Fibroblast of skin of right biceps (primary cell): ENCODE measurements at regions not wholly inside any gene's neighbourhood (a gene's known extent, or its start where the extent isn't known, plus 50 kb on each side); places are given as distances from the start of the nearest gene placed in this dataset.
"Not testable (repeated sequence)": the region's sequence is repeated elsewhere in the genome, so short reads cannot be mapped to it uniquely, and the experiment has no call there.

Experiments
- DNase-seq: peaks from one replicate; pipeline ENCODE4 v3.0.0-alpha.2; 2013

GRCh38 chr7:110522761-110523200, 568.1 kb upstream of the LRRN3 start:
- no peak for DNase-seq

- no peak for DNase-seq
These were observed 561.8 kb upstream of the LRRN3 start for GRCh38 chr7:110529175-110529574.

DNA sequence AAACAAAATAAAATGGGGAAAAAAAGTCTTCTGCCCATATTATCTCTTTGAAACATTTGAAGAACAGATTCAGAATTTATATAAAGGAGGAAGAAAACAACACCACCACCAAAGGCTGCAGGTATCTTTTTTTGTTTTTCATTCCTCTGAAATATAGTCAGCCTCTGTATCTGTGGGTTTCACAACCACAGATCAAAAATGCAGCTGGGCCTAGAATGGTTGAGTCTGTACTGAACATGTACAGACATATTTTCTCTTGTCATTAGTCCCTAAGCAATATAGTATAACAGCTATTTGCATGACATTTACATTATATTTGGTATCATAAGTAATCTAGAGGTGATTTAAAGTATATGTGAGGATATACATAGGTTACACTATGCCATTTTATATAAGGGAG, 559.7 kb upstream of the LRRN3 start:
- no peak for DNase-seq

GRCh38 chr7:110534241-110534931, 556.5 kb upstream of the LRRN3 start:
- peak; percentile 31 for DNase-seq

GRCh38 chr7:110539216-110539615, 551.7 kb upstream of the LRRN3 start:
- no peak for DNase-seq

- peak; percentile 60 for DNase-seq
These were observed 549.0 kb upstream of the LRRN3 start for GRCh38 chr7:110541962-110542361.

DNA sequence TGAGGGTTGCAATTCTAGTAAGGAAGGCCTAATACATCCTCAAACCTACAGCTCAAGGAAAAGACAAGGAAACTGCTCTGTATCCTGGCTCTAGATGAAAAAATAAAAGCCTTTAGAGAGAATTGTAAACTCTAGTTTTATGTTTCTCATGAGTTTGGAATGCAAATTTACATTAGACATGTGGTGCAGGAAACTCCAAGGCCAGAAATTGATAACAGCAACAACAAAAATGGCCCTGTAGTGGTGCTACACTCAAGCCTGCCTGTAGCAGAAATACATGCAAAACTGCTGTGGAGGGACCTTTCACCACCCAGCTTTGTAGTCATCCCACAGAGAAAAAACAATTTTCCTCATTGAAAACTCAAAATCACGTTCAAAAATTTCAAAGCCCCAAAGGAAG, 546.7 kb upstream of the LRRN3 start:
- DNase-seq: peak; percentile 39

DNA sequence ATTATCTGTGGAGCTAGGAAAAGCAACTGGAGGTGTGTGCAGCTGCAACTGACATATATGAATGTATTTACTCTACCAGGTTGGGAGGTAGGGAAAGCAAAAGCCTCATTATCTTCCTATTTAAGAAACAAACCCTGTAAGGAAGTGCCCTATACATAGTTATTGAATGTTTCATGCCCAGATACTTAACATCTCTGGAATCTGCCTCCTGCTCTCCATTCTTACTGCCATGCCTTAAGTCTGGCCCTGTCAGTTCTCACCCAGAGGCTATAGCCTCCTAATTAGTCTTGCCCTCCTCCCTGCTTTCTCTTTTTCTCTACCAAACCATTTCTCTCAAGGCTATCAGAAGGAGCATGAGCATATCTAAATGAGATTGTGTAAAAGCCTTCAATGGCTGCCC, 542.6 kb upstream of the LRRN3 start:
- no peak for DNase-seq

DNA sequence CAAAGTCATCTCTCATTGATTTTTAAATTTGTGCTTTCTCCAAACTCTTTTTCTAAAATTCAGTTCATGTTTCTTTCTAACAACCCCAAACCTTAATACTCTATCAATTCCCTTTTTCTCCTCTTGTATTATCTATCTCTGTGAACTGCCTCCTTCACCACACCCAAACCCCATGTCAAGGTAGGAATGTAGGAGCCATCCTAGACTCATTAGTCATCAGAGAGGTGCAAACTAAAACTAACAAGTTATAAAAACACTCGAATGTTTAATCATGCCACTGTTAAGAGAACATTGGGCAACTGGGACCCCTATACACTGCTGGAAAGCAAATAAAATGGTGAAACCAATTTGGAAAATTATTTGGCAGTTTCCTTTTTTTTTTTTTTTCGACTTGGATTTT, 533.8 kb upstream of the LRRN3 start:
- DNase-seq: no peak

DNA sequence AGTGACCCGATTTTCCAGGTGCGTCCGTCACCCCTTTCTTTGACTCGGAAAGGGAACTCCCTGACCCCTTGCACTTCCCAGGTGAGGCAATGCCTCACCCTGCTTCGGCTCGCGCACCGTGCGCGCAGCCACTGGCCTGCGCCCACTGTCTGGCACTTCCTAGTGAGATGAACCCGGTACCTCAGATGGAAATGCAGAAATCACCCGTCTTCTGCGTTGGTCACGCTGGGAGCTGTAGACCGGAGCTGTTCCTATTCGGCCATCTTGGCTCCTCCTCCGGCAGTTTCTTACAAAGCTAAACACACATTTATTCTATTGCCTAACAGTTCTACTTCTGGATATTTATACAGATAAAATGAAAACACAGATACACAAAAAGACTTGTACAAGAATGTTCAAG, 527.6 kb upstream of the LRRN3 start:
- not testable (repeated sequence) for DNase-seq

DNA sequence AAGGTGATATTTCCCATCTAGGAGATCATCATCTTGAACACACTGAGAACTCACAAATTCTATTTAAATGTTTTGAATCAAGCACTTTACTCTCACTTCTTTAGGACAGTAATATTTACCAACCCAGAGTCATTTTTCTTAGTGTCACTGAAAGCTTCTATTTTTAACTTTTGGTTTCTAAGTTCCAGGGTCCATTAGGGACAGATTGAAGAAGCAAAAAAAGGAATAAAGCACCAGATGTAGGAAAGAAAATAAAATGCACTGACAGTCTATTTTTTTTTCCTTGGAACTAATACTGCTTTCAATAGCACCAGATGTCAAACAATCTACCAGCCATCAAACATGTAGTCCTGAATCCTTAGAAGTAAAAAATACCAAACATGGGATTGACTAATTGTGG, 526.7 kb upstream of the LRRN3 start:
- no peak for DNase-seq

DNA sequence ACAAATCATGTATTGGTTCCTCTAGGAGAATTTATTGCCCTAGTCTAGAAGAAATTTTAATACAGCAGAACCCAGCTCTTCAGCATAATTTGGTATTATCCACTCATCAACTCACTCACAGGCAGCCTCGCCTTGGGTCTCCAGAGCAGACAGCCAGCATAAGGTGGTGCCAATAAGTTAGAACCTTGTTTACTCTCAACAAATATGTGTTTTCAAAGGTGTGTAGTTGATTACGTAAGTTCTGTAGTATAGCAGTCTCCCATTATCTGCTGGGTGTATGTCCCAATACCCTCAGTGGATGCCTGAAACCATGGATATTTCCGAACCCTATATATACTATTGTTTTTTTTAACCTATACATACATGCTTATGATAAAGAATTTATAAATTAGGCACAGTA, 522.5 kb upstream of the LRRN3 start:
- no peak for DNase-seq

- DNase-seq: no peak
These were observed 522.0 kb upstream of the LRRN3 start for GRCh38 chr7:110568932-110569331.

DNA sequence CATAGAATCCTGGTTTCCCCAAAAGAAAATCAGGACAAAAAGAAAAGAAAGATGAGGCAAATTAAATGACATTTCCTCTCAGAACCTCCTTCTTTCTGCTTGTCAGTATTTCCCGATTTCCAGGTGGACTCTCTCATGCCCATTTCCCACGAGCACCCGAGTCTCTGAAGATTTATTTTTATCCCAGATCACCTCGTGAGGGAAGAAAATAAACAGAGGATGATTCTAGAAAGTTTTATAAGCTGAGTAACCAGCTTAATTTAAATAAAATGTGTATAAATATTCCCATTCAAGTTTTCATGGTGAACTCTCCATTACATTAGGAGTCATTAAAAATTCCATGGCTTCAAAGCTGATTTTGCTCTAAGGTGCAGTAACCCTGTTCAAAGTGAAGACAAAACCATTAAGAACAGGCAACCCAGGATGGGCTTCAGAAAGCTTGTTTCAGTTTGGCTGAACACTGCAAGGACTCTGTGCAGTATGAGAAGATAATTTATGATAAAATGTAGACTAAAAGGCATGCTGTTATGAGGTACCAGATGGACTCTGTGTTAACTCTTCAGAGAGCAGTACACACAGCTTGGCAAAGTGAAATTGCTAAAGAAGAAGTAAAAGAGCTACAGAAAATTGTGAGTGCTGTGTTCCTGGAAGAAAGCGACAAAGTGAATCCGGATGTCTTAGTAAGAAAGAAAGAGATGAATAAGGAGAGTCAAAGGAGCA, 521.3 kb upstream of the LRRN3 start:
- no peak for DNase-seq

DNA sequence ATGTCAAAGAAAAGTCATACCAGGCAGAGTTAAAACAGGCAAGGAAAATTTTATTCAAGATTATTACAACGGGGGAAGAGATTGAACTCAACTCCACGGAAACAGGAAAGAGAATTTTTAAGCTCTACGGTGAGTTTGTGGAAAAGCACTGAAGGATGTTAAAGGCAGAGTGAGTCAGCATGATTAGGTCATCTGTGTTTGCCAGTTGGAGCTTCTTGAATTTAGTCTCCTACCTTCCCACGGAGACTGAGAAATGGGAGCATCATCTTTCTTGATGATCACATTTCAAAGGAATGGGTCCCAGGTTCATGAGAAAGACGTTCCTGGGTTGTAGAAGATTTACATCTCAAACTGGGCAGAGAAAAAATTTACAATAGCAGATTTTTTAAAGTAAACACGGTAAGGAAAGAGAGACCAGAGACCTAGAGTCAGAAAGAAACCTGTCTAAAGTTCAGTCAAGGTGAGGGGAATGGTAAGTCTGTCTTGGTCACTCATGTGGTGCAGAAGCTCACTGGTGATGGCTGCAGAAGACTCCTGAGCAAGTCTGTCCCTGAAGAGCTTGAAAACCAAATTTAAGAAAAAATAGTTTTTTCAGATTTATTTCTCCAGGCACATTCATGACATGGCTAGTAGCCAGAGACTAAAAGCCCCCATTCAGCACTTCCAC, 516.9 kb upstream of the LRRN3 start:
- peak; percentile 72 for DNase-seq

DNA sequence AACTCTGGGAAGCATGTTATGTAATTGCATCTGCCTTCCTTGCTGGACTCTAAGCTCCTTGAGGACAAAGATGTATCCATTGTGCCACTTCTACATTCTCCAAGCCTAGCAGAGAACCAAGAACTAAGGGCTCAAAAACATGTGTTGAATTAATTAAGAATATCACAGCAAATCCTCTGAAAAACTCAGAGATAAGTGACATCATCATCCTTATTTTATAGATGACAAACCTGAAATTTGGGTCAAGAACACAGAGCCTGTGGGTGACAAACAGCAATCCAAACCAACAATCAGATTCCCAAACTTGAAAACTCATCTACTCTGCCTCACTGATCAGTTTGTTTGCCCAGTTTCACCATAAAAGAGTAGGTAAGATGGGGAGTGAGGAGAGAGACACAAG, 503.6 kb upstream of the LRRN3 start:
- DNase-seq: no peak

DNA sequence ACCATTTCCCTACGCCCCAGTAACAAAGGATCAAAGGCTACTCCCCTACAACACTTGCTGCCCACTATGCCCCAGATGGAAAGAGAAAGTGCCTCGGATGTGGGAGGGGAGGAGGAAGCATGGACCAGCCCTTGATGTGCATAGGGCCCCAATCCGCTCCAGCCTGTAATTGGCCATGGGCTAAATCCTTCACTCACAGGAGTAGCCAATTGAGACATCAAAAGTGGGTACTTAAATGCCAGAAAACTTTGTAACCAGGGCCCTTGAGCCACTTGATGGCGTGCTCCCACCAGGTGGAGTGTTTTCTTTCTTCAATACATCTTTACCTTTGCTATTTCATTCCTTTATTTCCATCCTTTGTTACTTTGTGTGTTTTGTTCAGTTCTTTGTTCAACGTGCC, 500.5 kb upstream of the LRRN3 start:
- DNase-seq: no peak

GRCh38 chr7:110591341-110591740, 499.6 kb upstream of the LRRN3 start:
- DNase-seq: peak; percentile 21

DNA sequence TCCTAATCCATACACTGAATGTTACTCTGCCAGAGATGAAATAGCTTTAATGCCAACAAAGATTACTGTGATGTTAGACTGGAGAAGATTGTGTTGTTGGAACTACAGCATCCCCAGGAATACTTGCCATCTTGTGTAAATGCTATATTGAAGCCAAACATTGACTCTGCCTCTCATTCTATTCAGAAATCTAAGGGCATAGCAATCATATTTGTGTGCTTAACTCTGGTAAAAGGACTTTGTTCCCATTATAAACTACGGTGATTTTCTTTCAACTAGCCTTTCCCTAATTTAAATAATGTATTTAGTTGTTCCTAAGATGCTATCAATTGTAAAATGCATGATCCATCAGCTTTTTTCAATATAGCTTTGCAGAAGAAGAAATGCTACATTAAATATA, 498.4 kb upstream of the LRRN3 start:
- DNase-seq: no peak

DNA sequence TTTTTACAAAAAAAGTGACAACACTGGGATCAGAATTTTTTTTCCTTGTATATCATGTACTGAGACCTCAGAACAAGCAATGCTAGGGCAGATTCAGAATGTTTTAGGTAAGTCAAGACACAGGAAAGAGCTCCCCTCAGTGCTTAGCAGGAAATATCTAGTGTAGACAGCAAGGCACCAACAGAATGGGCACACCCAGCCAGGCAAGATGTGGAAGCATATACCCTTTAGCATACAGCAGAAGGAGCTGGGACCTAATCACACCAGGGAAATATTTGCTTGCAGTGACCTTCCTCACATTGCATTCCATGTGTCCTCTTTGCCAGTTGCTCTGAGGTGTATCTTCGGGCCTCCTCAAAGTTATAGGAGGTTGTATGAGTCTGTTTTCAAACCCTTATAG, 497.6 kb upstream of the LRRN3 start:
- no peak for DNase-seq

DNA sequence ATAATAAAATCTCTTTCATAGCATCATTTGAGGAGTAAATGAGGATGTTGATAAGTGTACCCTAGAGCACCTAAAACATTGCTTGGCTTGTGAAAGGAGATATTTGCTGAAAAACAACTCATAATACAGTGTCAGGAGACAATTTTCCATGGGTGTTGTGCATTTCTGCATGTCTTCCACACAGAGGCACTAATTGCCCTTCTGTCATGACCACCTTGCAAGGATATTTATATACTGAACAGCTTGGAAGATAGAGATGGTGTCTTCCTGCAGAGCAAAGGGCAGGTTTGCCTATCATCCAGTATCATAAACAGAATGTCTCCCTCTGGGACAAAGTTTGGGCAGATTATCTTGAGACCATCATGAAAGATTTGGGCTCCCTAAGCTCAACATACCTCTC, 495.2 kb upstream of the LRRN3 start:
- no peak for DNase-seq

DNA sequence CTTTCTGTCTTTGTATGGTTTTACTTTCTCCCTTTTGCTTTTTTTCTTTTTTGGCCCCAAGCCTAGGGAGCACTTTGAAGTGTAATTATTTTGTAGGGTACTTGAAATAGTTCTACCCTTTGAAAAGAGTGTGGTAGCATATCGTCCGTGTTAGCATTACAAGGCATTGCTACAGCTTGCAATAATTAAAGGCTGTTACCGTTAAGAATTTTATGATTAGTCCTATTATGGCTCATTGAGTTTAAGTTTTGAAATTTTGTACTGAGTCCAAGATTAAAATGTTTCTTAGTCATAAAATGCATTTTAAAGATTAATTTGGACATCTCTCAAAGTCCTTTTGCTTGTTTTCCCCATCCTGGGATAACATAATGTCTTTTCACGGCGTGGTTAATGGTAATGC, 490.0 kb upstream of the LRRN3 start:
- DNase-seq: no peak

DNA sequence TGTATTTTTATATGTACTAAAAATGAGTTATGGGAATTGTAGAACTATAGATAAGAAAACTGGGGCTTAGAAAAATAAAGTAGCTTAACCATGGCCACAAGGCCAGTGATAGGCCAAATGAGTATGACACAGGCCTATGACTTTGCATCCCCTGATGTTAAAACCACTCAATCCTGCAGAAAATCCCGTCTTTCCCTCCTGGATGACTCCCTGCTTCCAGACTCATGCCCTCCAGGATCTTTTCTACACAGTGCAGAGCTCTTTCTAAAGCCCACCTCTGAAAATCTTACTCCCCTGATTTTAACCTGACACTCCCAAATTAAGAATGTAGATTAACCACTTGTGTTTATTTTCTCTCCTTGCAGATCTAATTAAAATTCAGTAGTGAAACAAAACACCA, 489.2 kb upstream of the LRRN3 start:
- no peak for DNase-seq

- no peak for DNase-seq
These were observed 486.7 kb upstream of the LRRN3 start for GRCh38 chr7:110604206-110604605.
